BJ (cell line): ENCODE measurements at regions not wholly inside any gene's neighbourhood (a gene's known extent, or its start where the extent isn't known, plus 50 kb on each side); places are given as distances from the start of the nearest gene placed in this dataset.
"Not testable (repeated sequence)": the region's sequence is repeated elsewhere in the genome, so short reads cannot be mapped to it uniquely, and the experiment has no call there.

ENCODE experiments used
- CTCF ChIA-PET: fragments of 350-600 bp; formaldehyde crosslinking; extraction: SDS; loops from one replicate; lab custom pipeline; 2021; ENCODE audit warnings: antibody characterized with exemption, inconsistent platforms; lab: Yijun Ruan, JAX
- POLR2A ChIA-PET: fragments of 300-600 bp; sonication (Branson Sonifier 250); formaldehyde crosslinking; extraction: SDS; loops from one replicate; lab custom pipeline; 2021; ENCODE audit warnings: antibody characterized with exemption; lab: Charles Lee
- DNase-seq: peaks from one replicate; pipeline ENCODE4 v3.0.0-alpha.2; 2011; ENCODE audit warnings: low read depth
- H3K27me3 ChIP-seq: 2 replicates; pipeline ENCODE4 v1.6.0; 2011; ENCODE audit warnings: low read length; ENCODE audit not compliant: control insufficient read depth, insufficient read depth
- H3K36me3 ChIP-seq: 2 replicates; pipeline ENCODE4 v1.5.1; 2011; ENCODE audit warnings: low read length; ENCODE audit not compliant: control insufficient read depth, insufficient read depth
- H3K4me3 ChIP-seq: 2 replicates; pipeline ENCODE4 v1.5.1; 2011; ENCODE audit warnings: low read depth, mild to moderate bottlenecking, control low read depth, low read length

- H3K36me3 ChIP-seq, H3K27me3 ChIP-seq, CTCF ChIA-PET, POLR2A ChIA-PET, H3K4me3 ChIP-seq, DNase-seq: not testable (repeated sequence)
Measured at GRCh38 chr11:67886207-67886606, 117.7 kb downstream of the UNC93B1 start.

GRCh38 chr11:67885574-67885973 is 118.3 kb downstream of the UNC93B1 start:
- CTCF ChIA-PET, POLR2A ChIA-PET, H3K27me3 ChIP-seq, H3K36me3 ChIP-seq, H3K4me3 ChIP-seq, DNase-seq: not testable (repeated sequence)

DNA sequence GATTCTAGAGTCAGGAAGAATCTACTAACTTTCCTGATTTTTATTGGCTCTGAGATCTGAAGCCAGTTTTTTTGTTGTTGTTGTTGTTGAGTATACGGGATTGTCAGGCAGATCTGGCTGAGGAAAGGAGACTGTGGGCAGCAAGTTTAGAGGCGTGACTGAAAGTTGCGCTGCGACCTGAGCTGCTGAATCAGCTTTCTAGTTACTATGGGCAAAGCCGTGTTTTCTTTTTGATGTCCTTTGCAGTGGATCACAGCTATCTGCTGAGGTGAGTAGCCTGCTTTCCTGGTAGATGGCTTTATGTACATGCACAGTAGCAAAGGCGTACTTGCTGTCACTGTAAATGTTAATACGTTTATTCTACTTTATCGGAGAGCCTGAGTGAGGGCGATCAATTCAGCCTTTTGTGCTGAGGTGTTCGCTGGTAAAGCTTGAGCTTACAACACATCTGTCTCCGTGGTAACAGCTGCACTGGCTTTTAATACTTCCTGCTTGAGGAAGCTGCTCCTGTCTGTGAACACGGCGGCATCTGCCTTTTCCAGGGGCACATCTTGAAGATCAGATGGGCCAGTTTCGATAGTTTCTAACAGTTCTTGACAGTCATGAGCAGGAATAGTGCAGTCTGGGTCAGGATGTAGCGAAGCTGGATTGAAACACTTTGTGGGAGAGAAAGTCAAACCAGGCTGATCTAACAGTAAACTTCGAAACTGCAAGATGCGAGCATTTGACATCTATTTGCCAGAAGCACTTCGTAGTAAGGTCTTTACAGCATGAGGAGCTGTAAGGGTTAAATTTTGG is 118.9 kb downstream of the UNC93B1 start:
- H3K4me3 ChIP-seq: not testable (repeated sequence)

GRCh38 chr11:67884073-67884757 is 119.7 kb downstream of the UNC93B1 start:
- DNase-seq, POLR2A ChIA-PET, H3K4me3 ChIP-seq, H3K36me3 ChIP-seq, H3K27me3 ChIP-seq, CTCF ChIA-PET: not testable (repeated sequence)

More for the DNA sequence above, 118.9 kb downstream of the UNC93B1 start:
- H3K36me3 ChIP-seq, POLR2A ChIA-PET, CTCF ChIA-PET, DNase-seq, H3K27me3 ChIP-seq: not testable (repeated sequence)

- H3K4me3 ChIP-seq, DNase-seq, CTCF ChIA-PET, POLR2A ChIA-PET, H3K36me3 ChIP-seq, H3K27me3 ChIP-seq: not testable (repeated sequence)
Measured at GRCh38 chr11:67882304-67882703, 121.6 kb downstream of the UNC93B1 start.

DNA sequence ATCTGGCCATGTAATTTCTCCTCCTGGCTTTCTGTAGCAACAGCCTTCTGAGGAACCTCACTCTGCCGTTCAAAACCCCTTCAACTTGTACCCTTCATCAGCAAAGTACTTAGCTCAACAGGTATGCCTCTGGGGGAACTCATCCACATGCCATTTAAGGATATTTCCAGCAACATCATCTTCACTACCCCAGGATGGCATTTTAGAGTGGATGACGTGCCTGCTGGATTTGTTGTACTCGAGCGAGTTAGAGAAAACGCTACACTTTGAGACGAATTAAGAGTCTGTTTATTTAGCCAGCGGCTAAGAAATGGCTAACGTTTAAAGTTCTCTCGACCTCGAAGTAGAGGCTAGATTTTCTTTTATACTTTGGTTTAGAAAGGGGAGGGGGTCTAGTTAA is 122.1 kb downstream of the UNC93B1 start:
- H3K27me3 ChIP-seq, DNase-seq, H3K4me3 ChIP-seq, POLR2A ChIA-PET, H3K36me3 ChIP-seq, CTCF ChIA-PET: not testable (repeated sequence)

GRCh38 chr11:67880594-67881196 is 123.2 kb downstream of the UNC93B1 start:
- POLR2A ChIA-PET, CTCF ChIA-PET, DNase-seq, H3K36me3 ChIP-seq, H3K4me3 ChIP-seq, H3K27me3 ChIP-seq: not testable (repeated sequence)

DNA sequence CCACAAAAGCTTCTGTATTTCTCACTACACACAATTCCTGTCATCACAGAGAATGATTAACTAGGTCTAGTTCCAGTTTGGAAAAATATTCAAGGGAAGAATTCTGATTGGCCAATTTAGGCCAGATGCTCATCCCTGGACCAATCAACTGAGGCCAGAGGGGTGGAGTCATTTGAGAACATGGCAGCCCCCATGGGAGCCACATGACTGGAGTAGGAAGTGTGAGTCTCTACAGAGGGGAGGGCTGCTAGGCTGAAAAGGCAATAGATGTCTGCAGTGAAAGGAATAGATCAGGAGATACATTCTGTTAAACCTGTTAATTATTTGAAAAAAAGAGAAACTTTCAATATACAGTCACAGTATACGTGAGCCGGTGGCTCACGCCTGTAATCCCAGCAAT is 125.2 kb downstream of the UNC93B1 start:
- DNase-seq, CTCF ChIA-PET, POLR2A ChIA-PET, H3K4me3 ChIP-seq, H3K27me3 ChIP-seq, H3K36me3 ChIP-seq: not testable (repeated sequence)

DNA sequence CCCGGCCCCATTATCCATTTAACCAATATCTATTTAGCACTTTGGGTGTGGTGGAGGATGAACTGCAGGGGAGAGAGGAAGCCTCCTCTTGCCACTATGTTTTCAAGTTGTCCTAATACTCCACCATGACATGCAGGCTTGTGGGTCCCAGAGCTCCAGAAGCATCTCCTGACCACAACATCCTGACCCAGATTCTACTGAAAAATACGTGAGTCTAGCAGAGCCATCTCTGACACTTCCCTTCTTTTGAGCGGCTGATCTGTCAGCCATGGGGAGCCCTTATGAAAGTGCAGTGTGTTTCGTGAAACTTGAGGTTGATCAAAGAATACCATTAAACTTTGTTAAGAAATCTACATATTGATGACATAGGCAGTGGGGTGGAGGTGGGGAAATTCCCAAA is 126.6 kb downstream of the UNC93B1 start:
- H3K36me3 ChIP-seq, POLR2A ChIA-PET, DNase-seq, CTCF ChIA-PET, H3K27me3 ChIP-seq, H3K4me3 ChIP-seq: not testable (repeated sequence)

DNA sequence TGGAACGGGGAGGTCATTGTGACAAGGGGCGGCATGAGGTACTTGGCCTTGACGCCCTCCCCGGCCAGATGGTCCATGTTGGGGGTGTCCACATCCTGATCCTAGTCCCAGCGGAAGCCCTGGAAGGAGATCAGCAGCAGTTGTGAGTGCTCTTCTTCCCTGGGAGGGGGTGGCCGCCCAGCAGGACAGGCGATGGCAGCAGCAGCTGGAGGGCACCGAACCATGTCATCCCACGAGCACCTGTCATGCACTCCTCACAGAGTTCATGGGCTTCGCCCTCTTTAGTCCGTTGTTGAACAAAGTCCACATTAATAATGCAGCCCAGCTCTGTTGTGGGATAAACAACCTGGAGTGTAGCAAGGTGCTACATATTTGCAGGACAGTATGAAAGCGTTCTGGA is 130.7 kb downstream of the UNC93B1 start:
- DNase-seq, CTCF ChIA-PET: not testable (repeated sequence)

DNA sequence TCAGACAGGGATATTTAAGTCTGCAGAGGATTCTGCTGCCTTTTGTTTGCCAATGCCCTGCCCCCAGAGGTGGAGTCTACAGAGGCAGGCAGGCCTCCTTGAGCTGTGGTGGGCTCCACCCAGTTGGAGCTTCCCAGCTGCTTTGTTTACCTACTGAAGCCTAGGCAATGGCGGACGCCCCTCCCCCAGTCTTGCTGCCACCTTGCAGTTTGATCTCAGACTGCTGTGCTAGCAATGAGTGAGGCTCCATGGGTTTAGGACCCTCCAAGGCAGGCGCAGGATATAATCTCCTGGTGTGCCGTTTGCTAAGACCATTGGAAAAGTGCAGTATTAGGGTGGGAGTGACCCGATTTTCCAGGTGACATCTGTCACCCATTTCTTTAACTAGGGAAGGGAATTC is 132.7 kb downstream of the UNC93B1 start:
- H3K36me3 ChIP-seq, H3K4me3 ChIP-seq, CTCF ChIA-PET, DNase-seq, POLR2A ChIA-PET, H3K27me3 ChIP-seq: not testable (repeated sequence)

More for the DNA sequence above, 130.7 kb downstream of the UNC93B1 start:
- H3K36me3 ChIP-seq, H3K27me3 ChIP-seq, POLR2A ChIA-PET, H3K4me3 ChIP-seq: not testable (repeated sequence)

DNA sequence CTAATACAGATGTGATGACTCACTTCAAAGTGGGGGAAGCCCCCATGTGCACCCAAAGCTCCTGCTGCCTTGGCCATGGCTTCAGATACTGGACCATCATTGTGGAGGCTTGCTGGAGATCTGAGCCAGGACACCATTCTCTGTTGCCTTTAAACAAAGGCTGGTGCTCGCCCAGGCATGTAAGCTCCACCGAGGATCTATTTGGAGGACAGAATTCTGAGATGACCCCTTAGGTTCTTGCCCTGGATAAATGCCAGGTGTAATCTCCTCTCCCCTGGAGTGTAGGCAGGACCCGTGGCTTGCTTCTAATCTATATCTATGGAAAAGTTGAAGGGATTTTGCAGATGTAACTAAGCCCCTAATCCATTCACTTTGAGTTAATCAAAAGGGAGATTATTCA is 141.0 kb downstream of the UNC93B1 start:
- POLR2A ChIA-PET, DNase-seq, H3K36me3 ChIP-seq, H3K4me3 ChIP-seq, H3K27me3 ChIP-seq, CTCF ChIA-PET: not testable (repeated sequence)
